ENCODE measurements at regions not wholly inside any gene's neighbourhood (a gene's known extent, or its start where the extent isn't known, plus 50 kb on each side); places are given as distances from the start of the nearest gene placed in this dataset.

DNA sequence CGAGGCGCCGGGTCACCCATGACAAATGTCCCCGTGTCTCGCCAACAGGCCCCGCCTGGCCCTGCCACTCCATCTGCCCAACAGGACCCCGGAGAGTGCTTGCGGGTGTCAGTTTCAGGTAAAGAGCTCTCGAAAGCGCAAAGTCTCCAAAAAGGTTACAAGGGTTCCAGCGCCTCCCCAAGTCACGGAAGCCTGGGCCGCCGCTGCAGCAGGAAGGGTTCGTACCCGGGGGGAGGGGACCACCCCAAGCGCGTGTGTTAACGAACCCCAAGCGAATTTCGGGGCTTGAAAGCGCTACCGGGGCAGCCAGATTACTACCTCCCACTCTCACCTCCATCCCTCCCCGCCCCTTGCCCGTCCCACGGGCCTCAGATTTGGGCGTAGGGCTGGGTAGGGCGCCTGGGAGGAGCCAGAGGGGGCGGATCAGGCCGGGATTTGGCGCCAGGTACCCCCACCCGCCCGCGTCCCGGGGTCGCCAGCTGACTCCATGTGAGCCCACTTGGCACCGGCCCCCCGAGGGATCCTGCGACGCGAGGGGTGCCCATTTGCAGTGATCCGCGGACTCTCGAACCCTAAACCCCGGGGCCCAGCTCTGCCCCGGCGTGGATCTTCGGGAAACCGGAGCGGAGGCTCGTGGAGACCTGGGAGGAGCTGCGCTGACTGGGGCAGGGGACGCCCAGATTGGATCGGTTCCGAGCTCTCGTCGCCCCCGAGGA lies 85.9 kb downstream of the NR2F2 start:
- no peak for TF ChIP-seq CREB5 (CRISPR knock-in tag; IDR thresholded peaks at IDR 0.05; ENCODE audit: low read depth)
- no peak for TF ChIP-seq PPARA (CRISPR knock-in tag; IDR thresholded peaks at IDR 0.05; ENCODE audit: borderline replicate concordance)
- TF ChIP-seq ZFP30 (CRISPR knock-in tag; IDR thresholded peaks at IDR 0.05): no peak
- no peak for TF ChIP-seq CSDC2 (CRISPR knock-in tag; IDR thresholded peaks at IDR 0.05)
- no peak for TF ChIP-seq BACH2 (CRISPR knock-in tag; IDR thresholded peaks at IDR 0.05; ENCODE audit: borderline replicate concordance)
- TF ChIP-seq POU6F1 (CRISPR knock-in tag; IDR thresholded peaks at IDR 0.05; ENCODE audit: borderline replicate concordance, low read depth): no peak
- TF ChIP-seq RARB (CRISPR knock-in tag; IDR thresholded peaks at IDR 0.05): no peak
- no peak for TF ChIP-seq ARNTL (CRISPR knock-in tag; IDR thresholded peaks at IDR 0.05; ENCODE audit: borderline replicate concordance, low read depth)
- no peak for TF ChIP-seq ESRRG (CRISPR knock-in tag; IDR thresholded peaks at IDR 0.05)
- TF ChIP-seq ZNF565 (CRISPR knock-in tag; conservative IDR thresholded peaks at IDR 0.05; ENCODE audit: low read depth): no peak
- no peak for ATAC-seq

- ATAC-seq: no peak
Measured at GRCh38 chr15:96416934-96417759, 86.6 kb downstream of the NR2F2 start.

GRCh38 chr15:96417760-96418130 lies 87.2 kb downstream of the NR2F2 start:
- no peak for ATAC-seq
- TF ChIP-seq CREB5 (CRISPR knock-in tag; IDR thresholded peaks at IDR 0.05; ENCODE audit: low read depth): no peak
- no peak for TF ChIP-seq RARB (CRISPR knock-in tag; IDR thresholded peaks at IDR 0.05)
- no peak for TF ChIP-seq OSR1 (CRISPR knock-in tag; IDR thresholded peaks at IDR 0.05)

More at GRCh38 chr15:96416934-96417759, 86.6 kb downstream of the NR2F2 start:
- TF ChIP-seq, protein P1, sequence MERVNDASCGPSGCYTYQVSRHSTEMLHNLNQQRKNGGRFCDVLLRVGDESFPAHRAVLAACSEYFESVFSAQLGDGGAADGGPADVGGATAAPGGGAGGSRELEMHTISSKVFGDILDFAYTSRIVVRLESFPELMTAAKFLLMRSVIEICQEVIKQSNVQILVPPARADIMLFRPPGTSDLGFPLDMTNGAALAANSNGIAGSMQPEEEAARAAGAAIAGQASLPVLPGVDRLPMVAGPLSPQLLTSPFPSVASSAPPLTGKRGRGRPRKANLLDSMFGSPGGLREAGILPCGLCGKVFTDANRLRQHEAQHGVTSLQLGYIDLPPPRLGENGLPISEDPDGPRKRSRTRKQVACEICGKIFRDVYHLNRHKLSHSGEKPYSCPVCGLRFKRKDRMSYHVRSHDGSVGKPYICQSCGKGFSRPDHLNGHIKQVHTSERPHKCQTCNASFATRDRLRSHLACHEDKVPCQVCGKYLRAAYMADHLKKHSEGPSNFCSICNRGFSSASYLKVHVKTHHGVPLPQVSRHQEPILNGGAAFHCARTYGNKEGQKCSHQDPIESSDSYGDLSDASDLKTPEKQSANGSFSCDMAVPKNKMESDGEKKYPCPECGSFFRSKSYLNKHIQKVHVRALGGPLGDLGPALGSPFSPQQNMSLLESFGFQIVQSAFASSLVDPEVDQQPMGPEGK (CRISPR knock-in tag; IDR thresholded peaks at IDR 0.05; ENCODE audit: borderline replicate concordance): no peak
- TF ChIP-seq OSR1 (CRISPR knock-in tag; IDR thresholded peaks at IDR 0.05) (no peak), ZFP3 (CRISPR knock-in tag; IDR thresholded peaks at IDR 0.05) (no peak), GLIS3 (CRISPR knock-in tag; IDR thresholded peaks at IDR 0.05) (no peak), TOX (CRISPR knock-in tag; IDR thresholded peaks at IDR 0.05; ENCODE audit: borderline replicate concordance) (no peak)

- no peak for ATAC-seq
Measured at GRCh38 chr15:96418146-96418545, 87.6 kb downstream of the NR2F2 start.

More at GRCh38 chr15:96418146-96418545, 87.6 kb downstream of the NR2F2 start:
- TF ChIP-seq TOX (CRISPR knock-in tag; IDR thresholded peaks at IDR 0.05; ENCODE audit: borderline replicate concordance) (no peak), GLIS3 (CRISPR knock-in tag; IDR thresholded peaks at IDR 0.05) (no peak), ZNF8 (CRISPR knock-in tag; IDR thresholded peaks at IDR 0.05) (no peak), CSDC2 (CRISPR knock-in tag; IDR thresholded peaks at IDR 0.05) (no peak), POU6F1 (CRISPR knock-in tag; IDR thresholded peaks at IDR 0.05; ENCODE audit: borderline replicate concordance, low read depth) (no peak), ZNF70 (CRISPR knock-in tag; IDR thresholded peaks at IDR 0.05) (no peak), ISL1 (CRISPR knock-in tag; IDR thresholded peaks at IDR 0.05) (no peak), RARB (CRISPR knock-in tag; IDR thresholded peaks at IDR 0.05) (no peak), TCF4 (CRISPR knock-in tag; IDR thresholded peaks at IDR 0.05; ENCODE audit: borderline replicate concordance) (no peak), ZFP3 (CRISPR knock-in tag; IDR thresholded peaks at IDR 0.05) (no peak), PPARA (CRISPR knock-in tag; IDR thresholded peaks at IDR 0.05; ENCODE audit: borderline replicate concordance) (no peak), ESRRG (CRISPR knock-in tag; IDR thresholded peaks at IDR 0.05) (no peak), CREB5 (CRISPR knock-in tag; IDR thresholded peaks at IDR 0.05; ENCODE audit: low read depth) (no peak), ZC3H10 (CRISPR knock-in tag; IDR thresholded peaks at IDR 0.05) (no peak)
- TF ChIP-seq, protein P1 (CRISPR knock-in tag; IDR thresholded peaks at IDR 0.05; ENCODE audit: borderline replicate concordance): no peak

All from SK-N-SH treated with all-trans-retinoic acid at 6 μM for 48 hours (cell line).